ENCODE measurements at regions not wholly inside any gene's neighbourhood (a gene's known extent, or its start where the extent isn't known, plus 50 kb on each side); places are given as distances from the start of the nearest gene placed in this dataset.
"Not testable (repeated sequence)": the region's sequence is repeated elsewhere in the genome, so short reads cannot be mapped to it uniquely, and the experiment has no call there.

GRCh38 chr5:91302305-91302704 is 80.8 kb downstream of the ARRDC3 start:
- no peaks in the 10 kb centered on the region for H3K27me3 ChIP-seq (ENCODE audit: low read depth, low read length)
- no peak overlapping the region for H3K27ac ChIP-seq (ENCODE audit: low read length)
- no peaks in the 10 kb centered on the region for H3K4me1 ChIP-seq (ENCODE audit: control insufficient read depth in 1 of 2, insufficient read depth in 2 of 2, low read length in 2 of 2)
- H3K36me3 ChIP-seq (ENCODE audit: control insufficient read depth in 1 of 2, insufficient read depth in 2 of 2, low read length in 2 of 2): no peaks in the 10 kb centered on the region
- no peak overlapping the region for H3K4me3 ChIP-seq (ENCODE audit: low read depth in 1 of 2, low read length in 2 of 2)
- H3K9me3 ChIP-seq (ENCODE audit: control insufficient read depth in 1 of 2, low read length in 2 of 2): no peaks in the 10 kb centered on the region

- no peaks in the 10 kb centered on the region for H3K4me1 ChIP-seq (ENCODE audit: control insufficient read depth in 1 of 2, insufficient read depth in 2 of 2, low read length in 2 of 2)
- no peaks in the 10 kb centered on the region for H3K36me3 ChIP-seq (ENCODE audit: control insufficient read depth in 1 of 2, insufficient read depth in 2 of 2, low read length in 2 of 2)
- H3K4me3 ChIP-seq (ENCODE audit: low read depth in 1 of 2, low read length in 2 of 2): no peak overlapping the region
- no peaks in the 10 kb centered on the region for H3K27me3 ChIP-seq (ENCODE audit: low read depth, low read length)
- H3K27ac ChIP-seq (ENCODE audit: low read length): peak overlapping the region; percentile 25
- no peaks in the 10 kb centered on the region for H3K9me3 ChIP-seq (ENCODE audit: control insufficient read depth in 1 of 2, low read length in 2 of 2)
Observed at GRCh38 chr5:91301106-91301846, 81.8 kb downstream of the ARRDC3 start.

- Histone ChIP-seq H3K9me3 (ENCODE audit: control insufficient read depth in 1 of 2, low read length in 2 of 2) (no peaks in the 10 kb centered on the region), H3K27me3 (ENCODE audit: low read depth, low read length) (no peaks in the 10 kb centered on the region), H3K36me3 (ENCODE audit: control insufficient read depth in 1 of 2, insufficient read depth in 2 of 2, low read length in 2 of 2) (no peaks in the 10 kb centered on the region), H3K4me3 (ENCODE audit: low read depth in 1 of 2, low read length in 2 of 2) (no peak overlapping the region), H3K27ac (ENCODE audit: low read length) (no peak overlapping the region), H3K4me1 (ENCODE audit: control insufficient read depth in 1 of 2, insufficient read depth in 2 of 2, low read length in 2 of 2) (no peaks in the 10 kb centered on the region)
Observed at GRCh38 chr5:91297994-91298393, 85.1 kb downstream of the ARRDC3 start.

- no peak overlapping the region for H3K4me3 ChIP-seq (ENCODE audit: low read depth in 1 of 2, low read length in 2 of 2)
- H3K36me3 ChIP-seq (ENCODE audit: control insufficient read depth in 1 of 2, insufficient read depth in 2 of 2, low read length in 2 of 2): no peaks in the 10 kb centered on the region
- H3K27ac ChIP-seq (ENCODE audit: low read length): no peak overlapping the region
- no peaks in the 10 kb centered on the region for H3K9me3 ChIP-seq (ENCODE audit: control insufficient read depth in 1 of 2, low read length in 2 of 2)
- H3K27me3 ChIP-seq (ENCODE audit: low read depth, low read length): no peaks in the 10 kb centered on the region
- no peaks in the 10 kb centered on the region for H3K4me1 ChIP-seq (ENCODE audit: control insufficient read depth in 1 of 2, insufficient read depth in 2 of 2, low read length in 2 of 2)
Observed at GRCh38 chr5:91296674-91297143, 86.4 kb downstream of the ARRDC3 start.

- not testable (repeated sequence) for H3K4me1 ChIP-seq (ENCODE audit: control insufficient read depth in 1 of 2, insufficient read depth in 2 of 2, low read length in 2 of 2); H3K4me3 ChIP-seq (ENCODE audit: low read depth in 1 of 2, low read length in 2 of 2); H3K36me3 ChIP-seq (ENCODE audit: control insufficient read depth in 1 of 2, insufficient read depth in 2 of 2, low read length in 2 of 2); H3K9me3 ChIP-seq (ENCODE audit: control insufficient read depth in 1 of 2, low read length in 2 of 2); H3K27me3 ChIP-seq (ENCODE audit: low read depth, low read length); H3K27ac ChIP-seq (ENCODE audit: low read length)
Observed at GRCh38 chr5:91296102-91296501, 87.0 kb downstream of the ARRDC3 start.

GRCh38 chr5:91293131-91293530 is 90.0 kb downstream of the ARRDC3 start:
- Histone ChIP-seq H3K27me3 (ENCODE audit: low read depth, low read length) (no peaks in the 10 kb centered on the region), H3K9me3 (ENCODE audit: control insufficient read depth in 1 of 2, low read length in 2 of 2) (no peaks in the 10 kb centered on the region), H3K4me3 (ENCODE audit: low read depth in 1 of 2, low read length in 2 of 2) (no peak overlapping the region), H3K27ac (ENCODE audit: low read length) (no peak overlapping the region), H3K4me1 (ENCODE audit: control insufficient read depth in 1 of 2, insufficient read depth in 2 of 2, low read length in 2 of 2) (peaks cover 0 to 18% of the 10 kb centered on the region in 2 donors), H3K36me3 (ENCODE audit: control insufficient read depth in 1 of 2, insufficient read depth in 2 of 2, low read length in 2 of 2) (no peaks in the 10 kb centered on the region)

- peaks cover 0 to 22% of the 10 kb centered on the region in 2 donors for H3K4me1 ChIP-seq (ENCODE audit: control insufficient read depth in 1 of 2, insufficient read depth in 2 of 2, low read length in 2 of 2)
- H3K27me3 ChIP-seq (ENCODE audit: low read depth, low read length): no peaks in the 10 kb centered on the region
- H3K27ac ChIP-seq (ENCODE audit: low read length): no peak overlapping the region
- H3K4me3 ChIP-seq (ENCODE audit: low read depth in 1 of 2, low read length in 2 of 2): no peak overlapping the region
- H3K36me3 ChIP-seq (ENCODE audit: control insufficient read depth in 1 of 2, insufficient read depth in 2 of 2, low read length in 2 of 2): no peaks in the 10 kb centered on the region
- H3K9me3 ChIP-seq (ENCODE audit: control insufficient read depth in 1 of 2, low read length in 2 of 2): no peaks in the 10 kb centered on the region
Observed at GRCh38 chr5:91291628-91292569, 91.2 kb downstream of the ARRDC3 start.

GRCh38 chr5:91288118-91288916 is 94.8 kb downstream of the ARRDC3 start:
- Histone ChIP-seq H3K4me1 (ENCODE audit: control insufficient read depth in 1 of 2, insufficient read depth in 2 of 2, low read length in 2 of 2) (peaks cover 0 to 30% of the 10 kb centered on the region in 2 donors), H3K27ac (ENCODE audit: low read length) (peak overlapping the region; percentile 80)

GRCh38 chr5:91285062-91285461 is 98.1 kb downstream of the ARRDC3 start:
- H3K27me3 ChIP-seq (ENCODE audit: low read depth, low read length); H3K9me3 ChIP-seq (ENCODE audit: control insufficient read depth in 1 of 2, low read length in 2 of 2); H3K36me3 ChIP-seq (ENCODE audit: control insufficient read depth in 1 of 2, insufficient read depth in 2 of 2, low read length in 2 of 2); H3K4me3 ChIP-seq (ENCODE audit: low read depth in 1 of 2, low read length in 2 of 2); H3K27ac ChIP-seq (ENCODE audit: low read length): not testable (repeated sequence)
- H3K4me1 ChIP-seq (ENCODE audit: control insufficient read depth in 1 of 2, insufficient read depth in 2 of 2, low read length in 2 of 2): peaks cover 10 to 30% of the 10 kb centered on the region in 2 donors

More at GRCh38 chr5:91288118-91288916, 94.8 kb downstream of the ARRDC3 start:
- Histone ChIP-seq H3K27me3 (ENCODE audit: low read depth, low read length) (no peaks in the 10 kb centered on the region), H3K9me3 (ENCODE audit: control insufficient read depth in 1 of 2, low read length in 2 of 2) (no peaks in the 10 kb centered on the region), H3K4me3 (ENCODE audit: low read depth in 1 of 2, low read length in 2 of 2) (no peak overlapping the region), H3K36me3 (ENCODE audit: control insufficient read depth in 1 of 2, insufficient read depth in 2 of 2, low read length in 2 of 2) (no peaks in the 10 kb centered on the region)

- Histone ChIP-seq H3K9me3 (ENCODE audit: control insufficient read depth in 1 of 2, low read length in 2 of 2) (no peaks in the 10 kb centered on the region), H3K4me1 (ENCODE audit: control insufficient read depth in 1 of 2, insufficient read depth in 2 of 2, low read length in 2 of 2) (peaks cover 10 to 20% of the 10 kb centered on the region in 2 donors), H3K27me3 (ENCODE audit: low read depth, low read length) (no peaks in the 10 kb centered on the region), H3K27ac (ENCODE audit: low read length) (no peak overlapping the region), H3K4me3 (ENCODE audit: low read depth in 1 of 2, low read length in 2 of 2) (no peak overlapping the region), H3K36me3 (ENCODE audit: control insufficient read depth in 1 of 2, insufficient read depth in 2 of 2, low read length in 2 of 2) (peaks cover 0 to 10% of the 10 kb centered on the region in 2 donors)
Observed at GRCh38 chr5:91283899-91284298, 99.2 kb downstream of the ARRDC3 start.

GRCh38 chr5:91283326-91283725 is 99.8 kb downstream of the ARRDC3 start:
- H3K4me3 ChIP-seq (ENCODE audit: low read depth in 1 of 2, low read length in 2 of 2): no peak overlapping the region
- no peaks in the 10 kb centered on the region for H3K9me3 ChIP-seq (ENCODE audit: control insufficient read depth in 1 of 2, low read length in 2 of 2)
- H3K27ac ChIP-seq (ENCODE audit: low read length): no peak overlapping the region
- H3K36me3 ChIP-seq (ENCODE audit: control insufficient read depth in 1 of 2, insufficient read depth in 2 of 2, low read length in 2 of 2): peaks cover 0 to 10% of the 10 kb centered on the region in 2 donors
- peaks cover 10 to 14% of the 10 kb centered on the region in 2 donors for H3K4me1 ChIP-seq (ENCODE audit: control insufficient read depth in 1 of 2, insufficient read depth in 2 of 2, low read length in 2 of 2)
- no peaks in the 10 kb centered on the region for H3K27me3 ChIP-seq (ENCODE audit: low read depth, low read length)

Measured in muscle layer of duodenum (tissue), 2 donors.